HG03521 (cell line): ENCODE measurements at regions not wholly inside any gene's neighbourhood (a gene's known extent, or its start where the extent isn't known, plus 50 kb on each side); places are given as distances from the start of the nearest gene placed in this dataset.

Experiments
- ATAC-seq: cut with Tn5 transposase; IDR thresholded peaks from one replicate; pipeline ENCODE4 v1.9.1; 2021; ENCODE audit warnings: mild to moderate bottlenecking, moderate library complexity; ENCODE audit not compliant: unreplicated experiment

DNA sequence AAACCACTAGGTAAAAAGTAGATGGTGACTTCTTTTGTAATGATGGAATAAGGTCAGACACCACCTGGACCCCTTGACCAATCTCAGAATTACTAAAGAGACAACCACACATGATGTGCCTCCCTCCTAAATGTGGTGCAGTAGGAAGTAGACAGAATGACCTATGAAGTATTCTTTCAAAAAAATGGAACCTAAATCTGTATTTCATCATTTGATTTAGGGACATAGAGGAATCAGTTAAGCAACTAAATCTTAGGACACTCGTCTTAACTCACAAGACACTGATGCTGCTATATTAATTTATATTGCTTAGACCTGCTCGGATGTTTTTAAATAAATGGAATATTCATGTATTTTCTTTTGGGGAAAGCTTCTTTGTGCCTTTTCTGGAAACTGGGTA, 80.9 kb upstream of the IRF2BP2 start:
- ATAC-seq, result no peak

DNA sequence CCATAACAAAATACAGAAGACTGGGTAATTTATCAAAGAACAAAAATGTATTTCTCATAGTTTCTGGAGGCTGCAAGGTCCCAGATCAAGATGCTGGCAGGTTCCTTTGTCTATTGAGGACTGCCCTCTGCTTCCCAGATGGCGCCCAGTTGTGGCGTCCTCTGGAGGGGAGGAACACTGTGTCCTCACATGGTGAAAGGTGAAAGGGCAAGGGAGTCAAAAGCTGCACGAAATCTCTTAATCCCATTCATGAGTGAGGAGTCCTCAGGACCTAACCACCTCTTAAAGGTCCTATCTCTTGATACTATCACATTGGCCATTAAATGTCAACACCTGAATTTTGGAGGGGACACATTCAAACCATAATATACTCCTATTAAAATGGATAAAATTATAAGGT, 79.3 kb upstream of the IRF2BP2 start:
- no peak for ATAC-seq

DNA sequence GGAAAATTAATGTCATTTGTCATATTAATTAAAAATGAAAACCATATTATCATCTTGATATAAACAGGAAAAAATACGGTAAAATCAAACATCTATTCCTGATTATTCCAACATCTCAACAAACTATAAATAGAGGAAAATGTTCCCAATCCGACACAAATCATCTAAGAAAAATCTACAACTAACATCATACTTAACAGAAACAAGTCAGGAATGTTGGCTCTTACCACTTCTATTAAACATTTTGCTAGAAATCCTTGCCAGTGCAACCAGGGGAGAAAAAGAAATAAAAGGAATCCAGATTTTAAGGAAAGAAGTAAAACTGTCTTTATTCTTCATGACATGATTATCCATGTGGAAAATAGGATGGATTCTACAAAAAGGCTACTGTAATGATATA, 77.0 kb upstream of the IRF2BP2 start:
- ATAC-seq, result no peak

DNA sequence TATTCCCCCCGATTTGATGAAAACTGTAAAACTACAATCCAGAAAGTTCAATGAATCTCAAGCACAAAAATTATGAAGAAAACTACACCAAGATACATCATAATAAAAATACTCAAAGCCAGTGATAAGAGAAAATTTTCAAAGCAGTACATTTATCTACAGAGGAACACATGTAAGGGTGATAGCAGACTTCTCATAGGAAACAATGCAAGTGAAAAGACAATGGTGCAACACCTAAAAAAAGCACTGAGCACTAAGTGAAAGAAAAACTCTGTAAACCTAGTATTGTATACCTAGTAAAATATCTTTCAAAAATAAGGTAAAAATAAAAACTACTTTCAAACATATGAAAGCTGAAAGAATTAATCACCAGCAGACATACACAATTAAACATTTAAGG, 76.1 kb upstream of the IRF2BP2 start:
- no peak for ATAC-seq

DNA sequence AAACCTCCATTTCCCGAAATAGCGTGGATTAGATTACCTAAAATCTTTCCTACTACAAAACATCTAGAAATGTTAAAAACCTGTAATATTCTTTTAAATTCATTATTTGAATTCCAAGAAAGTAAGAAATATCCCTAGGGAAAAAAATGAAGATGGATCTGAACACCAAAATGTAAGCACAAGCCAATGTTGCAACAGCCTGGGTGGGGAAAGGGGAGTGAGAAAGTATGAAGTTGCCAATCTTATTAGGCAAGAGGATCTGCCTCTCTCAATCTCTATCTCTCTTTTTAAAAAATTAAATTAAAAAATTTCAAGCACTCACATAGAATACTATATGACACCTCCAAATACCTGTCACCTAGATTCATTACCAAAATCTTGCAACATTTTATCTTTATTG, 74.9 kb upstream of the IRF2BP2 start:
- ATAC-seq, result no peak

DNA sequence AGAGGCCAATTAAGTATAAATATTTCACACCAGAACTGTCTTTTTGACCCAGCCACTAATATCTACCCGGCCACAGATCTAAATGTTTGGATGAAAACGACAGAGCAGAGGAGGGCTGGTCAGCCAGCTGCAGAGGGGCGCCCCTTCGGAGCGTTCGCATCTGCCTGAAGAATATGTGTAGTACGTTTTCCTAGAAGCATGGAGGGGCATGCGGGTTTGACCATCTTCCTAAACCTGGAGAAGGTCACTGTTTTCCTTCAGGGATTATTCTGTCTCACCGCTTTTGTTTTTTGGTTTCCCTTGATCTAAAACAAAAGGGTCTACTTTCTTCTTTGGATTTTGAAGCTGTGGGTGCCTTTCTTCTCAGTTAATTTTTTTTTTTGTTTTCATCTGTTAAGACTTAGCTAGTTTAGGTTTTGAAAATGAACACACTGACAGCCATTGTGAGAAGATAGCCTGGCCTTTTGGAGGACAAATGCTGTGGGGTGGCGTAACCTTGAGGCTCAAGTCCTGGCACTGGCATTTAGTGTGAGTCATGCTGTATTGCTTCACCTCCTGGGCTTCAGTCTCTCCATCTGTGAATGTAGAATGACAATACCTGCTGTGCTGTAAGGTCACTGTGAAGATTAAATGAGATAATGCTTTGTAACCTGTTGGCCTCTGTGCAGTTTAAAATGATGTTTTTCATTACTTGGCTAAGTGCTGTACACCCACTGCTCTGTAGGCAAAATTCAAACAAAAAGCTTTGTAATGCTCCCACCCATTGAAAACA, 74.1 kb upstream of the IRF2BP2 start:
- ATAC-seq, result no peak

DNA sequence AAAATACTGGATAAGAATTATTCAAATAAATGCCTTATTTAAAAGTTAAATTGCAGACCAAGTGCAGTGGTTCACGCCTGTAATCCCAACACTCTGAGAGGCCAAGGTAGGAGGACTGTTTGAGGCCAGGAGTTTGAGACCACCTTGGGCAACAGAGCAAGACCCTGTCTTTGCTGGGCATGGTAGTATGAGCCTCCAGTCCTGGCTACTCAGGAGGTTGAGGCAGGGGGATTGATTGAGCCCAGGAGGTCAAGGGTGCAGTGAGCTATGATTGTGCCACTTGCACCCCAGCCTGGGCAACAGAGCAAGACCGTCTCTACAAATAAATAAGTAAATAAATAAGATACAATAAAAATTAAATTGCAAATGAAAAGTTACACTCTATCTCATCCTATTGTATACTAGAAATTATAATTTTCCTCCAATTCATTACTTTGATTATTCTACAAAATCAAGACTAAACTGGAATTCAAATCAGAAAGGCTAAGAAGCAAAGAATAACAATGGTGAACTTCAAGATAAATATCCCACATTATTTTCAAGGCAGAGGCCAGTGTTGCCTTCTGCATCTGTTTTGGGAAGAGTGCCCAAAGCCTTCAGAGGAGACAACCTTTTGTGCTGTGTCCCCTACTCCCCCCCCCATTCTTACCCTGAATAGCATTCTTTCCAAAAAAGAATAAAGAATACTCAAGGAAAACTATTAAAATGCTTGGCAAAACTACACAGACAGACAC, 73.3 kb upstream of the IRF2BP2 start:
- no peak for ATAC-seq

DNA sequence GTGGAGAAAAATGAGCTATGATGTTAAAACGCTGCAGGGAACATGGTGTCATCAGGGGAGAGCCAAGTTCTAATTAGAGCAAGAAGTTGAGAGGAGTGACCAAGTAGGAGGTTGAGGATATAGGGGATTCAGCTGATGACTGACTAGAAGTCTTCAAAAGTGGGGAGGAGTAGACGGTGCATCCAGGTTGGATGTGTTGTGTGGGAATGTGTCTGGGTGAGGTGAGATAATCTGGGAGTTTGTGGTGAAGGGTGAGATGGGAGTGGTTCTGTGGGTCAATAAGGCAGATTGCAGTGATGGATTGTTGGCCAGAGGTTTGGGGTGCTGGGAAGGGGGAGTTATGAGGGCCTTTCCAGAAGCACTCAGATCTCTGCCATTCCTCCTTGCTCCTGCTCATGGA, 72.0 kb upstream of the IRF2BP2 start:
- no peak for ATAC-seq

DNA sequence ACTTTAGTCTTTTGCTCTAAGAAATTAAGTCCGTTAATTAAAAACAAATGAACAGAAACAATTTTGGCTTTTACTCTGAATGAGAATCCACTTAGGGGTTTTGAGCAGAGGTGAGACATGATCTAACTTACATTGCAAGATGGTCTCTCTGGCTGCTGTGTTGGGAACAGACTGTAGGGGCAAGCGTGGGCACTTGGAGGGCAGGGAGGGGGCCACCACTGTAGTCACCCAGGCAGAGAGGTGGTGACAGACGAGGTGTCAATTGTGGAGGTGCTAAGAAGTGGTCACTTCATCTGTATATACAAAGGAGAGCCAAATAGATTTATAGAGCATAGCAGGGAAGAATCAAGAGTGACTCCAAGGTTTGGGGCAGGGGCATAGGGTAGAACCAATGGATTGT, 71.1 kb upstream of the IRF2BP2 start:
- no peak for ATAC-seq

DNA sequence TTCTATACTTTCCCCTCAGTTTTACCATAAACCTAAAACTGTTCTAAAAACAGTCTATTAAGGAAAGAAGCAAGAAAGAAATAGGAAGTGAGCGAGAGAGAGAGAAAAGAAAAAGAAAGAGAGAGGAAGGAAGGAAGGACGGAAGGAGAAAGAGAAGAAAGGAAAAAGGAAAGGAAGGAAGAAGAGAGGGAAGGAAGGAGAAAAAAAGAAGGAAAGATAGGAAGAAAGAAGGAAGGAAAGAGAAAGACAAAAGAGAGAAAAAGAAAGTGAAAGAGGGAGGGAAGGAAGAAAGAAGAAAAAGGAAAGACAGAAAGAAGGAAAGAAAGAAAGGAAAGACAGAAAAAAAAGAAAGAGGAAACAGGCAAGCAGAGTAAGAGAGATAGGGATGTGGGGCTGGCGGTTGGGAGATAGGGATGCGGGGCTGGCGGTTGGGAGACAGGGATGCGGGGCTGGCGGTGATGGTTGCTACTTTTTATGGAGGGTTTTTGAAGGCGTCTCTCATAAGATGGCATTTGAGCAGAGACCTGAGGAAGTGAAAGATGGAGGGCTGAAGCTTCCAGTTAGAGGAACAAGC, 70.4 kb upstream of the IRF2BP2 start:
- no peak for ATAC-seq

DNA sequence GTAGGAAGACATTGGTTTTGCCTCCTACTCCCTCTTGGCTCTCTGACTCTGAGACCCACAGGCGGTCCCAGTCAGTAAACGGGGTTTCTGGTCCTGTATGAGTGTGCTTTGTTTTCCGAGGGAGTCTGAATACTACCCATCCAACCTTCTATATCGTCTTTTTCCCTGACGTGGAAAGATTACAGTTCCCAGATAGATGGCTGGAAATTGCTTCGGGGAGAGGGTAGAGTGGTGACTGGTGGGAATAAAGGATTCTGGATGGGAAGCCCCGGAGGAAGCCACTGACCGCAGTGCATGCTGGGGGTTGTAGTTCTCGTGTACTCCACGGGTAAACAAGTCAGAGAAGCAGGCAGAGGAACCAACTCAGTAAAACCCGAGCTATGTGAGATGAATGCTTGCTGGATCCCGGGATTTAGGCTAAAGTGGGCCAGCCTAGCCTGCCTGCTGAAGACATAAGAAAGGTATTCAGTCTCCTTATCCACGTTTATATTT, 66.2 kb upstream of the IRF2BP2 start:
- peak; percentile 78 for ATAC-seq

DNA sequence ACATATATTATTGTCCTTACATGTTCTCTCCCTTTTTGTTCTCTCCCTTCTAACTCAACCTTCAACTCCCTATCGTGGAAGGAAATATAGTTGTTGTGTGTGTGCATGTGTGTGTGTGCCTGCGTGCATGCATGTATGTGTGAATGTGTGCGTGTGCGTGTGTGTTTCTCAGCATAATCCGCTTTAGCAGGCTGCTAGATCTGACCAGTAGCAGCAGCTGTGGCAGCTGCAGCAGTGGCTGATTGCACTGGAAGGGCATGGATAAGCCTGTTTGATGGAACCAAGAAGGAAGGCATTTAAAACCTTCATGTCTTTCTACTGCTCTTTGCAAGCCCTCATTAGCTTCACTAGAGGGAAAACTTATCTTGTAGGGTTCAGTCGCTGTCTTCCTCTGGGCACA, 65.6 kb upstream of the IRF2BP2 start:
- no peak for ATAC-seq

DNA sequence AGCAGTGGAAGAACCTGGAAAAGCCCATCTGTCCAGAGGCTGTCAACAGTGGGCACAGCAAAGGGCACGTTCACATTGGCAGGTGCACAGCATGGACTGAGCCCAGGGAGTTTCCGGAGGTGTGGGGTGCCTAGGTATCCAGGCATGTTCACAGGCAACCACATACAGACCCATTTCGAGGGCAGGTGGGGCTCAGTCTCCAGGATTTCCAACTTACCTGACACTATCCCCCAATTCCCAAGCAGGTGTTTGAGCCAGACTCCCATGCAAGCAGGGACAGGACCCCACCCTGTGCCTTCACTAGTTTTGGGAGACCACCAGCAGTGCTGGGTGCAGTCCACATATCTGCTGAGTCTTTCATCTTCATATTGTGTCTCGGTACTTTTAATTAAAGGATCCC, 65.0 kb upstream of the IRF2BP2 start:
- ATAC-seq, result no peak

DNA sequence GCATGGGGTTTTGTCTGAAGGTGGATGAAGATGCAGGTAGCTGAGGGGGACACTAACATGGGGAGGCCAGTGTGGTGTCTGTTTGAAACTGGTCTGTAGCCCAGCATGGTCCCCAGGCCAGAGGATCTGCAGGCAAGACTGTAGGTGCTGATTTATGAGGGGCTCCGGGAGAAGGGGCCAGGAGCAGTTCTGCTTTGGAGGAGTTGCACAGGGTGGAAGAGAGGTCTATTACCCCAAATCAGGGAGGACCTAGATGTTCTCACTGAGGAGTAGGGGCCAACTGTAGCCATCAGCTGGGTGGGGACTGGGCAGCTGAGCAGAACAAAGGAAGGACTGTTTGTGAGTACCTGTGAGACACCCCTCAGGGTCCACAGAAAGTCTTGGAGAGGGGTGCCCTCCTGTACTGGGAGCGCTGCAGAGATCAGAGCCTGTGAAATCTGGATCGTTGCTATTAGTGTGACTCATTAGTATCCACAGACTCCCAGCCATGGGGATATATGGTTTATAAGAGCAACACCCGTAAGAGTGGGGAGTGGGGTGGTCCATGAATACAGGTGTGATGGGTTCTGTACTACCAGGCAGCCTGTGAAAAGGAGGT, 64.3 kb upstream of the IRF2BP2 start:
- ATAC-seq, result no peak

DNA sequence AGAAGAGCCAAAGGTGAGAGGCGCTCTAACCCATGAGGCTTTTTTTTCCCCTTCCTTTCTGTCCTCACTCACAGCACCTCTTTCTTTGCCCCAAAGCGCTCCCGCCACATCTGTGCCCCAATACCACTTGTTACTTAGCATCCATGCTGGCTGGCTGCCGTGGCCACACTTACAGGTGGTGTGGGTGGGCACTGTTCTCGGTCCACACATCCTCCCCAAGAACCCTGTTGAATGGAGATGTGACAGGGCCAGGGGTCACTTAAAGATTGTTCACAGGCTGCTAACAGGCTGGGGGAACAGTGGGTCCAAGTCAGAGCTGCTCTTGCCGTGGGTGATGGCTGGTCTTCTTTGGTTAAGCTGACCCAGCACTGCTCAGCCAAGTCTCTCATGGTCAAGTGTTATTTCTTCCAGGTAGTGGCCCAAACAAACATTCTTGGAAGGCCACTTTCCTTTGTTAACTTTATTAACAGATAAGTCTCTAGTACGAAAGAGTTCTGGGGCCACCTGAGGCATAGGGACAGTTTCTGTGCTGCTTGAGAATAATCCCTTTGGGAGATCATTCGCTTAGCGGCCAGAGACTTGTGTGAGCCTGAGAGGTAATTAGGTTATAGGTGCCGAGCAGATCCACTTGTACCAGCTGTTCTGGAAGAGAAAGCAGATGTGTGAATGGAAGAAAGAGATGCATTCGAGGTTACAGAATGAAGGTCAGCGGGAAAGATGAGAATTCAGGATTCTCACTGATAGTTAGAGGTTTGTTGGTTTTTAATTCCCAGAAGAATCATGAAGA, 62.6 kb upstream of the IRF2BP2 start:
- ATAC-seq, result no peak

DNA sequence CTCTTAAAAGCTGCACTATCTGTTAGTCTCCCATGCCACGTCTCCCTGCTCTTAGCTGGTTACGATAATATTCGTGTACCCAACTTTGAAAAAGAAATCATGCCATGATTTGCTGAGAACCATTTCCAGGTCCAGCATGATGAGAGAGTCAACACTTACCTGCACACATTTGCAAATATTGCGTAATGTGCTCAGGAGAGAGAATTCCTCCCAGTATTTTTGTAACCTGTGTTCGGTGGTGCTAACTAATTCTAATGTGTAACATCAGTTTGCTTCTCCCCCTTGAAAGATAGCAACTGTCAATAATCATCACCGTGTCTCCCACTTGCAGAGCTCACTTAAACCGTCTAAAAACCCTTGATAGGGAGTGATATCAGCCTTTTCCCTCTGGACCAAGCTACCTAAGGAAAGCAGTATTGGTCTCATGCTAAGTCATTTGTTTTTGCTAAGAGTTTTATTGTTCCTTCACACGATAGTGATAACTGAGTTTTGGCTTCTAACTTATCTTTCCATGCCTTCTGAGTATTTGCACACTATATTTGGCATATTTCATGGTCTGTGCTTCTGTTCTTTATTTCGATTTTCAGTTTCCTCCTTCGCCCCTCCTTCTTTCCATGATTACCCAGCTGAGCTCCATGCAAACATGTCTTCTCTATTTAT, 61.1 kb upstream of the IRF2BP2 start:
- no peak for ATAC-seq

DNA sequence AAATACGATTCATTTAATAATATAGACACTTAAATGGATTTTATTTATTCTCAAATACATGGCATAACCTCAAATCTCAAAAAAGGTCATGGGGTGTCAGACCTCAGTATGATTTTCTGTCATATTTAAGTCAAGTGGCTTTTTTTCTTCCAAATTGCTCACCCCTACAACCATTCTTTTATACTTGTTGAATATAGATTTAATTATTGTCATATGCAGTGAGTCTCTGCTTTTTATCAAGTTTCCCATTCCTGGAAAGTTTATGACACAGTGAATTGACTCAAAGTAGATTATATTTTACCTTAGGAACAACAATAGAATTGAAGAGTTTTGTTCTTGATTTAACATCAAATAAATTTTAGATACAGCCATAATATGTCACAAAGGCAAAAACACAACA, 59.5 kb upstream of the IRF2BP2 start:
- no peak for ATAC-seq

DNA sequence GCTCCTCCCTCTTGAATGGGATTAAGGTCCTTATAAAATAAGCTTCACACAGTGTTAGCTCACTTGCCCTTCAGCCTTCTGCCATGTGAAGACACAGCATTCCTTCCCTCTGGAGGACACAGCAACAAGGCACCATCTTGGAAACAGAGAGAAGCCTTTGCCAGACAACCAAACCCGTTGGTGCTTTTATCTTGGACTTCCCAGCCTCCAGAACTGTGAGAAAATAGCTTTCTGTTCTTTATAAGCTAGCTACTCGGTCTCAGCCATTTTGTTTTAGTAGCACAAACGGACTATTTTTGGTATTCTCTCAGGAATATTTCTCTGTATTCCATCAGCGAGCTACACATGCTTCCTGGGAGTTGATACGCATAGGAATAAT, 58.6 kb upstream of the IRF2BP2 start:
- ATAC-seq, result no peak

DNA sequence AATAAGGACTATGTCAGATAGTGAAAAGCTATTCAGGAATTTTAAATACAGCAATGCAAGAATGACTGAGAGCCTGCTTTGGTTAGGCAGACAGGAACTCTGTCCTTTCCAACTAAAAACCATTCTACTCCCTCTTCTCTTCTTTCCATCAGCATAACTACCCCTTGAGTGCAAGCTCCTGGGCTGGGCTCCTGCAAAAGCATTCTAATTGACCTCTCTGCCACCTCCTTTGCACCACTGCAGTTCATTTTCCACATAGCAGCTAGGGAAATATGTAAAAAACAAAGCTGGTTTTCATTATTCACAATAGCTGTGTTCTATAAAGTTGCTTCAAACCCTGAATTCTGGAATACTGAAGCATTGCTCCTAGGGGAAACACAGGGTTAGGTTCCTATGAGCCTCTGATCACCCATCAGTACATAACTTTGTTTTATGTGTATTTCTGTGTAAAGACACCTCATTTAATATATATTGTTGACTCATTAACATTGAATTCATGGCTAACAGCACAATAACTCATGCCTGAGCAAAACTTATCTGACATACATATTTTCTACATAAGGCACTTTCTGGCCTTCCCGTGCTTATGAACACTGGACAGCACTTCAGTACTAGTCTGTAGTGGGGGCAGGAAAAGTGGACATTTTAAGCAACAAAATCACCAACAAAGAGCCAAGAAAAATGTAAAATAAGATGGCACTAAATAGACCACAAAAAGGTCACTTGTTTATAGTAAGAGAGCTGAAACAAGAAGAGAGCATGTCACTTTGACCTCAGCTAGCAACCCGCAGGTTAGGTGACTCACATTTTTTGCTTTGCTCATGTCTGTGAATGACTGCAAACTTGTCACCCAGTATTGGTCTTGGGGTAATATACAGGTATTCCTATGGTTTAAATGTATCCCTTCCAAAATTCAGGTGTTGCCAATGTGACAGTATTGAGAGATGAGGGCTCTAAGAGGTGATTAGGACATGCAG, 57.9 kb upstream of the IRF2BP2 start:
- ATAC-seq, result no peak
